GM23248 (cell line): ENCODE measurements at regions not wholly inside any gene's neighbourhood (a gene's known extent, or its start where the extent isn't known, plus 50 kb on each side); places are given as distances from the start of the nearest gene placed in this dataset.

Experiments used
- DNase-seq: peaks from one replicate; pipeline ENCODE4 v3.0.0-alpha.2; 2015
- H2AFZ ChIP-seq: fragments of 200-600 bp; sonication (generic); 2 replicates; pipeline ENCODE4 v1.6.1; 2016; ENCODE audit warnings: antibody characterized with exemption
- H3F3A ChIP-seq: fragments of 200-600 bp; sonication (generic); 2 replicates; pipeline ENCODE4 v1.6.1; 2016; ENCODE audit warnings: mild to moderate bottlenecking, antibody characterized with exemption, mixed run types; ENCODE audit not compliant: insufficient read depth
- H3K27ac ChIP-seq: fragments of 200-600 bp; sonication (generic); 2 replicates; pipeline ENCODE4 v1.5.1; 2016; ENCODE audit warnings: mild to moderate bottlenecking
- H3K27me3 ChIP-seq: fragments of 200-600 bp; sonication (generic); replicated peaks from 2 replicates; pipeline ENCODE4 v1.6.1; 2016; ENCODE audit warnings: mild to moderate bottlenecking; ENCODE audit not compliant: insufficient read depth
- H3K36me3 ChIP-seq: fragments of 200-600 bp; sonication (generic); 2 replicates; pipeline ENCODE4 v1.6.1; 2016; ENCODE audit warnings: low read depth, mild to moderate bottlenecking
- H3K4me1 ChIP-seq: fragments of 200-600 bp; sonication (generic); 2 replicates; pipeline ENCODE4 v1.6.1; 2016; ENCODE audit warnings: mild to moderate bottlenecking; ENCODE audit not compliant: insufficient read depth
- H3K4me2 ChIP-seq: fragments of 200-600 bp; sonication (generic); one replicate; pipeline ENCODE4 v1.6.1; 2016; ENCODE audit warnings: mild to moderate bottlenecking; ENCODE audit not compliant: unreplicated experiment
- H3K4me3 ChIP-seq: fragments of 200-600 bp; sonication (generic); 2 replicates; pipeline ENCODE4 v1.5.1; 2016; ENCODE audit warnings: mild to moderate bottlenecking
- H3K79me2 ChIP-seq: fragments of 200-600 bp; sonication (generic); 2 replicates; pipeline ENCODE4 v1.6.1; 2016; ENCODE audit warnings: mild to moderate bottlenecking; ENCODE audit not compliant: insufficient read depth
- H3K9ac ChIP-seq: fragments of 200-600 bp; sonication (generic); 2 replicates; pipeline ENCODE4 v1.6.1; 2016; ENCODE audit warnings: mild to moderate bottlenecking
- H3K9me2 ChIP-seq: fragments of 200-600 bp; sonication (generic); 2 replicates; pipeline ENCODE4 v1.6.1; 2016; ENCODE audit warnings: mixed run types, mild to moderate bottlenecking, moderate library complexity; ENCODE audit not compliant: insufficient read depth
- H3K9me3 ChIP-seq: fragments of 200-600 bp; sonication (generic); one replicate; pipeline ENCODE4 v1.6.1; 2017; ENCODE audit warnings: low read depth
- H4K20me1 ChIP-seq: fragments of 200-600 bp; sonication (generic); 2 replicates; pipeline ENCODE4 v1.6.0; 2016; ENCODE audit not compliant: insufficient read depth
- EZH2 ChIP-seq: fragments of 200-600 bp; sonication (generic); IDR thresholded peaks from 2 replicates; pipeline ENCODE4 v1.6.1; 2018; ENCODE audit warnings: antibody characterized with exemption, mild to moderate bottlenecking; ENCODE audit not compliant: insufficient read depth, poor library complexity, severe bottlenecking
- EZH2phosphoT487 ChIP-seq: fragments of 200-600 bp; sonication (generic); IDR thresholded peaks from 2 replicates; pipeline ENCODE4 v1.6.1; 2018; ENCODE audit warnings: antibody characterized with exemption, moderate library complexity, mild to moderate bottlenecking, low read depth; ENCODE audit not compliant: insufficient read depth
- WGBS, 2 experiments: methylation state at CpG; one replicate each; pipeline ENCODE4 v1.1.6; 2015 to 2017; ENCODE audit warnings: low lambda C conversion rate in 2 of 2, low coverage in 1 of 2; ENCODE audit errors: missing lambda C conversion rate in 2 of 2; 5-methylcytosine and 5-hydroxymethylcytosine counted together
- in situ Hi-C: fragments of 300-500 bp; cut with MboI; formaldehyde crosslinking; loops from 2 replicates; pipeline ENCODE4 v1.15.0; 2020

- WGBS, 2 experiments = 38 to 41% methylated on average over 3 of the region's 3 CpGs
- Histone ChIP-seq H3F3A (no peaks in the 10 kb centered on the region), H3K4me3 (no peak overlapping the region), H3K4me1 (no peaks in the 10 kb centered on the region), H3K27me3 (no peaks in the 10 kb centered on the region), H3K79me2 (no peaks in the 10 kb centered on the region), H3K9ac (no peak overlapping the region), H3K27ac (no peak overlapping the region), H3K9me2 (no peaks in the 10 kb centered on the region), H3K4me2 (no peak overlapping the region), H4K20me1 (no peaks in the 10 kb centered on the region), H2AFZ (no peak overlapping the region), H3K9me3 (no peaks in the 10 kb centered on the region), H3K36me3 (no peaks in the 10 kb centered on the region)
- in situ Hi-C loops = no loop called here
- TF ChIP-seq EZH2 = no peak
- TF ChIP-seq EZH2phosphoT487 = no peak
- DNase-seq = no peak
These were observed 398.3 kb upstream of the EDIL3 start for GRCh38 chr5:84783003-84783402.

- WGBS, 2 experiments = 10 to 16% methylated on average over 2 of the region's 2 CpGs
- in situ Hi-C loops = no loop called here
- TF ChIP-seq EZH2phosphoT487 = no peak
- TF ChIP-seq EZH2 = no peak
- Histone ChIP-seq H2AFZ (no peak overlapping the region), H3K4me2 (no peak overlapping the region), H3K79me2 (no peaks in the 10 kb centered on the region), H3K9ac (no peak overlapping the region), H3F3A (no peaks in the 10 kb centered on the region), H4K20me1 (no peaks in the 10 kb centered on the region), H3K27me3 (no peaks in the 10 kb centered on the region), H3K36me3 (no peaks in the 10 kb centered on the region), H3K9me2 (no peaks in the 10 kb centered on the region), H3K4me1 (no peaks in the 10 kb centered on the region), H3K9me3 (no peaks in the 10 kb centered on the region), H3K27ac (no peak overlapping the region), H3K4me3 (no peak overlapping the region)
- DNase-seq = no peak
These were observed 394.5 kb upstream of the EDIL3 start for GRCh38 chr5:84779186-84779585.

GRCh38 chr5:84764227-84764626 is 379.5 kb upstream of the EDIL3 start:
- Histone ChIP-seq H3K36me3 (no peaks in the 10 kb centered on the region), H3K4me1 (no peaks in the 10 kb centered on the region), H4K20me1 (no peaks in the 10 kb centered on the region), H3K9ac (no peak overlapping the region), H3F3A (no peaks in the 10 kb centered on the region), H3K9me3 (no peaks in the 10 kb centered on the region), H3K27me3 (no peaks in the 10 kb centered on the region), H3K27ac (no peak overlapping the region), H3K4me2 (no peak overlapping the region), H2AFZ (no peak overlapping the region), H3K9me2 (no peaks in the 10 kb centered on the region), H3K79me2 (no peaks in the 10 kb centered on the region), H3K4me3 (no peak overlapping the region)
- WGBS, 2 experiments = 18 to 19% methylated on average over 4 of the region's 4 CpGs
- no peak for DNase-seq
- TF ChIP-seq EZH2 = no peak
- no peak for TF ChIP-seq EZH2phosphoT487
- in situ Hi-C loops = no loop called here

- H3K36me3 ChIP-seq = no peaks in the 10 kb centered on the region
- H3F3A ChIP-seq = no peaks in the 10 kb centered on the region
- no peak overlapping the region for H3K9ac ChIP-seq
- no peak for DNase-seq
- H3K9me3 ChIP-seq = peaks cover 5% of the 10 kb centered on the region
- H3K27ac ChIP-seq = no peak overlapping the region
- in situ Hi-C loops = no loop called here
- H3K9me2 ChIP-seq = no peaks in the 10 kb centered on the region
- TF ChIP-seq EZH2 = no peak
- TF ChIP-seq EZH2phosphoT487 = no peak
- H3K27me3 ChIP-seq = no peaks in the 10 kb centered on the region
- H3K4me2 ChIP-seq = no peak overlapping the region
- H2AFZ ChIP-seq = no peak overlapping the region
- no peak overlapping the region for H3K4me3 ChIP-seq
- no peaks in the 10 kb centered on the region for H4K20me1 ChIP-seq
- 6 to 12% methylated on average over 1 of the region's 1 CpG for WGBS, 2 experiments
- H3K79me2 ChIP-seq = no peaks in the 10 kb centered on the region
- H3K4me1 ChIP-seq = no peaks in the 10 kb centered on the region
These were observed 373.3 kb upstream of the EDIL3 start for GRCh38 chr5:84758008-84758407.

GRCh38 chr5:84752780-84753179 is 368.1 kb upstream of the EDIL3 start:
- H3K4me3 ChIP-seq = no peak overlapping the region
- in situ Hi-C loops = no loop called here
- H3K27me3 ChIP-seq = no peaks in the 10 kb centered on the region
- DNase-seq = no peak
- H3K27ac ChIP-seq = no peak overlapping the region
- no peaks in the 10 kb centered on the region for H4K20me1 ChIP-seq
- H3K4me2 ChIP-seq = no peak overlapping the region
- no peak overlapping the region for H3K9ac ChIP-seq
- H3K9me3 ChIP-seq = peaks cover 5% of the 10 kb centered on the region
- no peak overlapping the region for H2AFZ ChIP-seq
- no peaks in the 10 kb centered on the region for H3F3A ChIP-seq
- no peaks in the 10 kb centered on the region for H3K9me2 ChIP-seq
- TF ChIP-seq EZH2 = no peak
- TF ChIP-seq EZH2phosphoT487 = no peak
- 14 to 15% methylated on average over 2 of the region's 2 CpGs for WGBS, 2 experiments
- no peaks in the 10 kb centered on the region for H3K36me3 ChIP-seq
- H3K79me2 ChIP-seq = no peaks in the 10 kb centered on the region
- H3K4me1 ChIP-seq = no peaks in the 10 kb centered on the region
